ENCODE measurements at regions not wholly inside any gene's neighbourhood (a gene's known extent, or its start where the extent isn't known, plus 50 kb on each side); places are given as distances from the start of the nearest gene placed in this dataset.

GRCh38 chr18:45355944-45356520 is 259.2 kb upstream of the SLC14A2 start:
- Histone ChIP-seq H3K79me2 (ENCODE audit: insufficient read depth, low read length) (no peaks in the 10 kb centered on the region), H2AFZ (ENCODE audit: low read depth, low read length, poor library complexity, severe bottlenecking) (no peak overlapping the region), H4K20me1 (ENCODE audit: insufficient read depth) (no peaks in the 10 kb centered on the region), H3K27me3 (ENCODE audit: insufficient read depth, low read length) (no peaks in the 10 kb centered on the region), H3K9me3 (ENCODE audit: control insufficient read depth in 1 of 2, insufficient read depth in 1 of 2, low read depth in 1 of 2, low read length in 2 of 2) (no peaks in the 10 kb centered on the region), H3K4me1 (ENCODE audit: control insufficient read depth in 1 of 2, insufficient read depth in 2 of 2, low read length in 2 of 2) (no peaks in the 10 kb centered on the region), H3K36me3 (ENCODE audit: control insufficient read depth in 1 of 2, insufficient read depth in 2 of 2, low read length in 2 of 2) (no peaks in the 10 kb centered on the region), H3K4me3 (replicated peaks in 1 of 2; ENCODE audit: low read depth in 1 of 2, low read length in 2 of 2) (no peak overlapping the region), H3K9ac (ENCODE audit: low read length) (no peak overlapping the region), H3K27ac (ENCODE audit: low read depth, low read length) (no peak overlapping the region), H3K4me2 (ENCODE audit: low read length) (no peak overlapping the region), H3K9me2 (ENCODE audit: insufficient read depth) (no peaks in the 10 kb centered on the region)
- TF ChIP-seq SP1 (IDR thresholded peaks at IDR 0.05; ENCODE audit: low read depth): no peak
- no peak for TF ChIP-seq CTCF (IDR thresholded peaks at IDR 0.05 in 2 of 3, conservative IDR thresholded peaks at IDR 0.05 in 1 of 3; ENCODE audit: borderline replicate concordance in 1 of 3, insufficient read depth in 1 of 3, low read depth in 2 of 3, low read length in 2 of 3)
- no peak for TF ChIP-seq REST (IDR thresholded peaks at IDR 0.05; ENCODE audit: low read depth)
- no peak for TF ChIP-seq YY1 (IDR thresholded peaks at IDR 0.05; ENCODE audit: extremely low read depth, insufficient replicate concordance, low read depth, low read length)
- TF ChIP-seq POLR2A (IDR thresholded peaks at IDR 0.05; ENCODE audit: borderline replicate concordance, extremely low read depth, insufficient read depth, insufficient read length): no peak
- TF ChIP-seq JUND (IDR thresholded peaks at IDR 0.05): no peak
- TF ChIP-seq ATF3 (IDR thresholded peaks at IDR 0.05): no peak
- no peak for TF ChIP-seq CEBPB (IDR thresholded peaks at IDR 0.05; ENCODE audit: low read depth)
- no peak for TF ChIP-seq RAD21 (IDR thresholded peaks at IDR 0.05; ENCODE audit: low read depth)
- no peak for TF ChIP-seq EGR1 (IDR thresholded peaks at IDR 0.05; ENCODE audit: low read depth)
- TF ChIP-seq ELF1 (IDR thresholded peaks at IDR 0.05; ENCODE audit: borderline replicate concordance, low read depth): no peak
- TF ChIP-seq EZH2phosphoT487 (IDR thresholded peaks at IDR 0.05; ENCODE audit: borderline replicate concordance): no peak
- no peak for TF ChIP-seq POLR2AphosphoS5 (IDR thresholded peaks at IDR 0.05; ENCODE audit: low read depth, low read length)
- no peak for TF ChIP-seq MAX (IDR thresholded peaks at IDR 0.05)
- TF ChIP-seq CBX3 (IDR thresholded peaks at IDR 0.05; ENCODE audit: low read depth): no peak
- no peak for TF ChIP-seq ZNF274 (IDR thresholded peaks at IDR 0.05; ENCODE audit: low read depth, low read length)
- TF ChIP-seq TCF7L2 (IDR thresholded peaks at IDR 0.05; ENCODE audit: borderline replicate concordance, extremely low read depth, insufficient read depth, insufficient read length): no peak
- TF ChIP-seq FOSL1 (IDR thresholded peaks at IDR 0.05; ENCODE audit: low read depth): no peak
- no peak for TF ChIP-seq EZH2 (IDR thresholded peaks at IDR 0.05)
- ChIA-PET CTCF (no interaction called here), RAD21 (ENCODE audit: low non-redundant PET in 1 of 2, low total read pairs in 2 of 2, uncharacterized antibody in 2 of 2, unreplicated experiment in 2 of 2) (no interaction called here), POLR2A (no interaction called here)
- no peak for DNase-seq (ENCODE audit: low read depth, low spot score)
- ATAC-seq: no peak
- BruUV-seq (replicated peaks): no TSS peak
- intact Hi-C loops (cut with micrococcal nuclease): no loop called here
